HG03565 (cell line): ENCODE measurements at regions not wholly inside any gene's neighbourhood (a gene's known extent, or its start where the extent isn't known, plus 50 kb on each side); places are given as distances from the start of the nearest gene placed in this dataset.
A peak's percentile ranks its signal among the peaks of the same experiment; 100 is the strongest.

ENCODE experiments used
- ATAC-seq: cut with Tn5 transposase; IDR thresholded peaks from one replicate; pipeline ENCODE4 v1.9.1; 2021; ENCODE audit warnings: mild to moderate bottlenecking, moderate library complexity; ENCODE audit not compliant: unreplicated experiment

GRCh38 chr4:155077452-155078229, 130.8 kb upstream of the NPY2R start:
- ATAC-seq: no peak

- no peak for ATAC-seq
Measured at GRCh38 chr4:155079871-155080270, 128.6 kb upstream of the NPY2R start.

GRCh38 chr4:155081222-155081621, 127.2 kb upstream of the NPY2R start:
- no peak for ATAC-seq

- ATAC-seq: no peak
Measured at GRCh38 chr4:155085843-155086530, 122.4 kb upstream of the NPY2R start.

- no peak for ATAC-seq
Measured at GRCh38 chr4:155094201-155094820, 114.1 kb upstream of the NPY2R start.

- ATAC-seq: no peak
Measured at GRCh38 chr4:155099231-155099630, 109.2 kb upstream of the NPY2R start.

- ATAC-seq: no peak
Measured at GRCh38 chr4:155106629-155107028, 101.8 kb upstream of the NPY2R start.

GRCh38 chr4:155107059-155107458, 101.4 kb upstream of the NPY2R start:
- no peak for ATAC-seq

- no peak for ATAC-seq
Measured at GRCh38 chr4:155114790-155115189, 93.6 kb upstream of the NPY2R start.

- ATAC-seq: no peak
Measured at GRCh38 chr4:155119006-155119405, 89.4 kb upstream of the NPY2R start.

- no peak for ATAC-seq
Measured at GRCh38 chr4:155120536-155120935, 87.9 kb upstream of the NPY2R start.

- ATAC-seq: no peak
Measured at GRCh38 chr4:155122382-155122781, 86.1 kb upstream of the NPY2R start.

GRCh38 chr4:155134136-155134535, 74.3 kb upstream of the NPY2R start:
- ATAC-seq: no peak

- ATAC-seq: no peak
Measured at GRCh38 chr4:155140889-155141288, 67.5 kb upstream of the NPY2R start.

- peak; percentile 48 for ATAC-seq
Measured at GRCh38 chr4:155143512-155143911, 64.9 kb upstream of the NPY2R start.
